Endodermal cell (in vitro differentiated cells): ENCODE measurements at regions not wholly inside any gene's neighbourhood (a gene's known extent, or its start where the extent isn't known, plus 50 kb on each side); places are given as distances from the start of the nearest gene placed in this dataset.

Experiments
- DNase-seq: peaks from one replicate; pipeline ENCODE4 v3.0.0-alpha.2; 2017
- H3K27ac ChIP-seq: 2 replicates; pipeline ENCODE4 v1.5.1; 2013; ENCODE audit warnings: mild to moderate bottlenecking, low read depth, low read length, moderate library complexity
- H3K27me3 ChIP-seq: 2 replicates; pipeline ENCODE4 v1.6.1; 2013; ENCODE audit warnings: mild to moderate bottlenecking, low read length, moderate library complexity; ENCODE audit not compliant: insufficient read depth, control insufficient read depth, poor library complexity, severe bottlenecking
- H3K36me3 ChIP-seq: 2 replicates; pipeline ENCODE4 v1.7.0; 2013; ENCODE audit warnings: mild to moderate bottlenecking, low read length, moderate library complexity; ENCODE audit not compliant: control insufficient read depth, insufficient read depth
- H3K4me1 ChIP-seq: one replicate; pipeline ENCODE4 v1.7.0; 2013; ENCODE audit warnings: low read length; ENCODE audit not compliant: control insufficient read depth, insufficient read depth
- H3K4me3 ChIP-seq: 2 replicates; pipeline ENCODE4 v1.5.1; 2013; ENCODE audit warnings: mild to moderate bottlenecking, low read length, moderate library complexity
- H3K9ac ChIP-seq: 2 replicates; pipeline ENCODE4 v1.6.1; 2013; ENCODE audit warnings: mild to moderate bottlenecking, low read length, moderate library complexity; ENCODE audit not compliant: poor library complexity, severe bottlenecking; ENCODE audit errors: extremely low read depth
- H3K9me3 ChIP-seq: 2 replicates; pipeline ENCODE4 v1.6.1; 2013; ENCODE audit warnings: mild to moderate bottlenecking, low read length, moderate library complexity; ENCODE audit not compliant: control insufficient read depth
- H3K27ac Mint-ChIP-seq: 2 replicates; pipeline ENCODE4 v1.8.0; 2020; ENCODE audit warnings: mixed read lengths
- H3K27me3 Mint-ChIP-seq: 2 replicates; pipeline ENCODE4 v1.8.0; 2021; ENCODE audit warnings: mild to moderate bottlenecking, mixed read lengths; ENCODE audit not compliant: insufficient read depth
- H3K36me3 Mint-ChIP-seq: 2 replicates; pipeline ENCODE4 v1.8.0; 2020; ENCODE audit warnings: low read depth, mixed read lengths
- H3K4me1 Mint-ChIP-seq: 2 replicates; pipeline ENCODE4 v1.8.0; 2020; ENCODE audit warnings: mixed read lengths
- H3K4me3 Mint-ChIP-seq: 2 replicates; pipeline ENCODE4 v1.8.0; 2020; ENCODE audit warnings: mild to moderate bottlenecking, moderate library complexity, mixed read lengths
- H3K9me3 Mint-ChIP-seq: 2 replicates; pipeline ENCODE4 v1.8.0; 2020; ENCODE audit warnings: mild to moderate bottlenecking, mixed read lengths
- CTCF ChIP-seq: fragments of 200-600 bp; sonication (generic); conservative IDR thresholded peaks from 2 replicates; pipeline ENCODE4 v1.5.0; 2021; ENCODE audit warnings: antibody characterized with exemption, mild to moderate bottlenecking
- WGBS, 2 experiments: methylation state at CpG; one replicate each; pipeline versions ENCODE4 v1.1.5 to v1.1.7; 2013; ENCODE audit warnings: missing lambda C conversion rate in 2 of 2, mixed read lengths in 1 of 2; ENCODE audit not compliant: insufficient coverage in 1 of 2, insufficient read length in 1 of 2; 5-methylcytosine and 5-hydroxymethylcytosine counted together

DNA sequence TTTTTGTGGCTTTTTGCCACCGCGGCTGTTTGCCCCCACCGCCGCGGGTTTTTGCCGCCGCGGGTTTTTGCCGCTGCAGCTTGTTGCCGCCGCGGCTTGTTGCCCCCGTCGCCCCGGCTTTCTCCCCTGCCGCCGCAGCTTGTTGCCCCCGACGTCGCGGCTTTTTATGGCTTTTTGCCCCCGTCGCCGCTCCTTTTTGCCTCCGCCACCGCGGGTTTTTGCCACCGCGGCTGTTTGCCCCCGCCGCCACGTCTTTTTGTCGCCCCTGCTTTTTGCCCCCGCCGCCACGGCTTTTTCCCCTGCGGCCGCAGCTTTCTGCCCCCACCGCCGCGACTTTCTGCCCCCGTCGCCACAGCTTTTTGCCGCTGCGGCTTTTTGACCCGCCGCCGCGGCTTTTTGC lies 149.5 kb downstream of the KCNJ18 start:
- H3K9ac ChIP-seq = no peak overlapping the region
- no peak for DNase-seq
- peaks cover 2% of the 10 kb centered on the region for H3K36me3 Mint-ChIP-seq
- no peak for TF ChIP-seq CTCF
- WGBS, 2 experiments = 89 to 91% methylated on average over 26 to 49 of the region's 49 CpGs
- no peak overlapping the region for H3K4me3 Mint-ChIP-seq
- H3K27me3 ChIP-seq = no peaks in the 10 kb centered on the region
- no peak overlapping the region for H3K27ac Mint-ChIP-seq
- H3K27me3 Mint-ChIP-seq = no peaks in the 10 kb centered on the region
- no peak overlapping the region for H3K27ac ChIP-seq
- no peaks in the 10 kb centered on the region for H3K36me3 ChIP-seq
- no peak overlapping the region for H3K4me3 ChIP-seq
- H3K4me1 ChIP-seq = no peaks in the 10 kb centered on the region
- H3K9me3 Mint-ChIP-seq = peaks cover 70% of the 10 kb centered on the region
- peaks cover 16% of the 10 kb centered on the region for H3K9me3 ChIP-seq
- no peaks in the 10 kb centered on the region for H3K4me1 Mint-ChIP-seq

- Histone ChIP-seq H3K9me3 (peaks cover 16% of the 10 kb centered on the region), H3K4me3 (no peak overlapping the region), H3K27me3 (no peaks in the 10 kb centered on the region), H3K27ac (no peak overlapping the region), H3K36me3 (no peaks in the 10 kb centered on the region), H3K4me1 (no peaks in the 10 kb centered on the region), H3K9ac (no peak overlapping the region)
- no peak for DNase-seq
- Mint-ChIP-seq H3K27ac (no peak overlapping the region), H3K27me3 (no peaks in the 10 kb centered on the region), H3K4me1 (no peaks in the 10 kb centered on the region), H3K4me3 (no peak overlapping the region), H3K36me3 (peaks cover 2% of the 10 kb centered on the region), H3K9me3 (peaks cover 67% of the 10 kb centered on the region)
- 91 to 94% methylated on average over 37 to 131 of the region's 136 CpGs for WGBS, 2 experiments
- TF ChIP-seq CTCF = no peak
Observed at GRCh38 chr17:21842332-21843317, 150.3 kb downstream of the KCNJ18 start.

- H3K4me3 ChIP-seq = no peak overlapping the region
- Mint-ChIP-seq H3K27me3 (no peaks in the 10 kb centered on the region), H3K9me3 (peaks cover 59% of the 10 kb centered on the region), H3K4me3 (no peak overlapping the region), H3K36me3 (peaks cover 2% of the 10 kb centered on the region), H3K4me1 (no peaks in the 10 kb centered on the region), H3K27ac (no peak overlapping the region)
- H3K9ac ChIP-seq = no peak overlapping the region
- peaks cover 23% of the 10 kb centered on the region for H3K9me3 ChIP-seq
- H3K36me3 ChIP-seq = no peaks in the 10 kb centered on the region
- DNase-seq = no peak
- TF ChIP-seq CTCF = no peak
- no peaks in the 10 kb centered on the region for H3K4me1 ChIP-seq
- H3K27me3 ChIP-seq = no peaks in the 10 kb centered on the region
- H3K27ac ChIP-seq = no peak overlapping the region
- 93 to 95% methylated on average over 46 to 75 of the region's 75 CpGs for WGBS, 2 experiments
Observed at GRCh38 chr17:21843318-21843865, 151.1 kb downstream of the KCNJ18 start.
